GM19467 (cell line): ENCODE measurements at regions not wholly inside any gene's neighbourhood (a gene's known extent, or its start where the extent isn't known, plus 50 kb on each side); places are given as distances from the start of the nearest gene placed in this dataset.

Source experiments
- ATAC-seq: cut with Tn5 transposase; IDR thresholded peaks from one replicate; pipeline ENCODE4 v1.9.1; 2021; ENCODE audit warnings: mild to moderate bottlenecking, moderate library complexity; ENCODE audit not compliant: unreplicated experiment

- no peak for ATAC-seq
Measured at GRCh38 chr4:23547096-23547495, 342.8 kb downstream of the PPARGC1A start.

GRCh38 chr4:23539969-23540569 is 349.8 kb downstream of the PPARGC1A start:
- ATAC-seq, result no peak

- no peak for ATAC-seq
Measured at GRCh38 chr4:23533859-23534258, 356.0 kb downstream of the PPARGC1A start.

- ATAC-seq, result no peak
Measured at GRCh38 chr4:23516716-23517115, 373.1 kb downstream of the PPARGC1A start.

GRCh38 chr4:23504083-23504482 is 385.8 kb downstream of the PPARGC1A start:
- ATAC-seq, result no peak

GRCh38 chr4:23500894-23501449 is 388.9 kb downstream of the PPARGC1A start:
- ATAC-seq, result no peak

GRCh38 chr4:23485801-23486200 is 404.0 kb downstream of the PPARGC1A start:
- no peak for ATAC-seq

GRCh38 chr4:23484689-23485088 is 405.2 kb downstream of the PPARGC1A start:
- ATAC-seq, result no peak

- ATAC-seq, result no peak
Measured at GRCh38 chr4:23483320-23483960, 406.4 kb downstream of the PPARGC1A start.

- no peak for ATAC-seq
Measured at GRCh38 chr4:23481566-23481965, 408.3 kb downstream of the PPARGC1A start.

- no peak for ATAC-seq
Measured at GRCh38 chr4:23477905-23478304, 411.9 kb downstream of the PPARGC1A start.

- ATAC-seq, result no peak
Measured at GRCh38 chr4:23476515-23477090, 413.2 kb downstream of the PPARGC1A start.

- no peak for ATAC-seq
Measured at GRCh38 chr4:23463071-23463470, 426.8 kb downstream of the PPARGC1A start.

- ATAC-seq, result no peak
Measured at GRCh38 chr4:23458054-23458453, 431.8 kb downstream of the PPARGC1A start.

GRCh38 chr4:23456864-23457263 is 433.0 kb downstream of the PPARGC1A start:
- ATAC-seq, result no peak

GRCh38 chr4:23455456-23456158 is 434.2 kb downstream of the PPARGC1A start:
- ATAC-seq, result no peak

GRCh38 chr4:23441530-23442069 is 448.2 kb downstream of the PPARGC1A start:
- ATAC-seq, result no peak

- no peak for ATAC-seq
Measured at GRCh38 chr4:23438764-23439163, 451.1 kb downstream of the PPARGC1A start.

- no peak for ATAC-seq
Measured at GRCh38 chr4:23429497-23429896, 460.4 kb downstream of the PPARGC1A start.

- ATAC-seq, result no peak
Measured at GRCh38 chr4:23425570-23425969, 464.3 kb downstream of the PPARGC1A start.

GRCh38 chr4:23423540-23423939 is 466.3 kb downstream of the PPARGC1A start:
- no peak for ATAC-seq
